MCF 10A (cell line): ENCODE measurements at regions not wholly inside any gene's neighbourhood (a gene's known extent, or its start where the extent isn't known, plus 50 kb on each side); places are given as distances from the start of the nearest gene placed in this dataset.

Source experiments
- BruUV-seq: library from RNA; stranded (reverse); fragments of 400-500 nt; replicated peaks from 2 replicates; lab custom pipeline; 2021; lab: Mats Ljungman, UMichigan
- CTCF ChIA-PET: fragments of 300-600 bp; sonication (Branson Sonifier 250); formaldehyde crosslinking; extraction: SDS; loops from one replicate; lab custom pipeline; 2021; ENCODE audit warnings: antibody characterized with exemption, inconsistent platforms; lab: Yijun Ruan, JAX
- POLR2A ChIA-PET: fragments of 300-600, 350-650 bp; sonication (Branson Sonifier 250); formaldehyde crosslinking; extraction: SDS; loops from one replicate; lab custom pipeline; 2020; ENCODE audit warnings: antibody characterized with exemption, inconsistent platforms; lab: Yijun Ruan, JAX
- DNase-seq: peaks from one replicate; pipeline ENCODE4 v3.0.0-alpha.2; 2018; ENCODE audit not compliant: unreplicated experiment
- H3K27ac Mint-ChIP-seq: one replicate; pipeline ENCODE4 v1.8.0; 2022; ENCODE audit warnings: mild to moderate bottlenecking, low read depth, mixed read lengths; ENCODE audit not compliant: unreplicated experiment
- H3K27me3 Mint-ChIP-seq: one replicate; pipeline ENCODE4 v1.8.0; 2022; ENCODE audit warnings: mixed read lengths; ENCODE audit not compliant: insufficient read depth, unreplicated experiment
- H3K36me3 Mint-ChIP-seq: one replicate; pipeline ENCODE4 v1.8.0; 2022; ENCODE audit warnings: mild to moderate bottlenecking, moderate library complexity, mixed read lengths; ENCODE audit not compliant: insufficient read depth, unreplicated experiment
- H3K4me1 Mint-ChIP-seq: one replicate; pipeline ENCODE4 v1.8.0; 2022; ENCODE audit warnings: mixed read lengths; ENCODE audit not compliant: insufficient read depth, unreplicated experiment
- H3K4me3 Mint-ChIP-seq: one replicate; pipeline ENCODE4 v1.8.0; 2022; ENCODE audit warnings: mild to moderate bottlenecking, moderate library complexity, mixed read lengths; ENCODE audit not compliant: unreplicated experiment
- H3K9me3 Mint-ChIP-seq: one replicate; pipeline ENCODE4 v1.8.0; 2022; ENCODE audit warnings: mixed read lengths; ENCODE audit not compliant: unreplicated experiment
- intact Hi-C: fragments of 100-400 bp; cut with micrococcal nuclease; formaldehyde crosslinking; loops from 2 replicates; pipeline ENCODE4 v1.14.1; 2022
- TF ChIP-seq, protein P1 (sequence below): fragments of 200-600 bp; IDR thresholded peaks from one replicate; pipeline ENCODE4 v1.8.0; 2022; ENCODE audit warnings: antibody characterized with exemption, mild to moderate bottlenecking; ENCODE audit not compliant: unreplicated experiment

- intact Hi-C loops: no loop called here
- no peaks in the 10 kb centered on the region for H3K9me3 Mint-ChIP-seq
- no peaks in the 10 kb centered on the region for H3K36me3 Mint-ChIP-seq
- no peak overlapping the region for H3K27ac Mint-ChIP-seq
- no peaks in the 10 kb centered on the region for H3K27me3 Mint-ChIP-seq
- TF ChIP-seq, protein P1, sequence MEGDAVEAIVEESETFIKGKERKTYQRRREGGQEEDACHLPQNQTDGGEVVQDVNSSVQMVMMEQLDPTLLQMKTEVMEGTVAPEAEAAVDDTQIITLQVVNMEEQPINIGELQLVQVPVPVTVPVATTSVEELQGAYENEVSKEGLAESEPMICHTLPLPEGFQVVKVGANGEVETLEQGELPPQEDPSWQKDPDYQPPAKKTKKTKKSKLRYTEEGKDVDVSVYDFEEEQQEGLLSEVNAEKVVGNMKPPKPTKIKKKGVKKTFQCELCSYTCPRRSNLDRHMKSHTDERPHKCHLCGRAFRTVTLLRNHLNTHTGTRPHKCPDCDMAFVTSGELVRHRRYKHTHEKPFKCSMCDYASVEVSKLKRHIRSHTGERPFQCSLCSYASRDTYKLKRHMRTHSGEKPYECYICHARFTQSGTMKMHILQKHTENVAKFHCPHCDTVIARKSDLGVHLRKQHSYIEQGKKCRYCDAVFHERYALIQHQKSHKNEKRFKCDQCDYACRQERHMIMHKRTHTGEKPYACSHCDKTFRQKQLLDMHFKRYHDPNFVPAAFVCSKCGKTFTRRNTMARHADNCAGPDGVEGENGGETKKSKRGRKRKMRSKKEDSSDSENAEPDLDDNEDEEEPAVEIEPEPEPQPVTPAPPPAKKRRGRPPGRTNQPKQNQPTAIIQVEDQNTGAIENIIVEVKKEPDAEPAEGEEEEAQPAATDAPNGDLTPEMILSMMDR: no peak
- ChIA-PET CTCF (no interaction called here), POLR2A (no interaction called here)
- no TSS peak for BruUV-seq
- no peak for DNase-seq
- peaks cover 3% of the 10 kb centered on the region for H3K4me1 Mint-ChIP-seq
- no peak overlapping the region for H3K4me3 Mint-ChIP-seq
Measured at GRCh38 chr3:118550122-118550521, 484.5 kb downstream of the IGSF11 start.

DNA sequence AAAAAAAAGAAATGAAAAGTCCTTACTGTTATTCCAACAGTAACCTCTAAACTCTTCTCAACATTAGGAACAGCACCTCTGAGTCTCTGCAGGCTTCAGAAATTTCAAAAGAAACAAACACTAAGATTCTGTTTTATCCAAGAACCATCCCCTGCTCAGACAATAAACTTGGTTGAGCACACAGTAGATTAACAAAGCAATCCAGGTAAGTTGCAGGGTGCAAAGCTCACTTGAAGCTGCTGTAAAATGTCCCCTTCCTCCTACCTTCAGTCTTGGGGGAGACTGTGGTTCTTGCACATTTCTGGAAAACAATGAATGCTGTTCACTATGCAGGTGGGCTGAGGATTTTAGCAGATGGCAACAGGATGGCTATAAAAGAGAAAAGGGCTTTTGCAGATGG is 484.1 kb downstream of the IGSF11 start:
- TF ChIP-seq, protein P1: no peak
- no peak overlapping the region for H3K27ac Mint-ChIP-seq
- H3K27me3 Mint-ChIP-seq: no peaks in the 10 kb centered on the region
- CTCF ChIA-PET: no interaction called here
- H3K4me3 Mint-ChIP-seq: no peak overlapping the region
- intact Hi-C loops: no loop called here
- no peaks in the 10 kb centered on the region for H3K9me3 Mint-ChIP-seq
- no peaks in the 10 kb centered on the region for H3K36me3 Mint-ChIP-seq
- BruUV-seq: no TSS peak
- no peak for DNase-seq
- no peaks in the 10 kb centered on the region for H3K4me1 Mint-ChIP-seq
- POLR2A ChIA-PET: no interaction called here

DNA sequence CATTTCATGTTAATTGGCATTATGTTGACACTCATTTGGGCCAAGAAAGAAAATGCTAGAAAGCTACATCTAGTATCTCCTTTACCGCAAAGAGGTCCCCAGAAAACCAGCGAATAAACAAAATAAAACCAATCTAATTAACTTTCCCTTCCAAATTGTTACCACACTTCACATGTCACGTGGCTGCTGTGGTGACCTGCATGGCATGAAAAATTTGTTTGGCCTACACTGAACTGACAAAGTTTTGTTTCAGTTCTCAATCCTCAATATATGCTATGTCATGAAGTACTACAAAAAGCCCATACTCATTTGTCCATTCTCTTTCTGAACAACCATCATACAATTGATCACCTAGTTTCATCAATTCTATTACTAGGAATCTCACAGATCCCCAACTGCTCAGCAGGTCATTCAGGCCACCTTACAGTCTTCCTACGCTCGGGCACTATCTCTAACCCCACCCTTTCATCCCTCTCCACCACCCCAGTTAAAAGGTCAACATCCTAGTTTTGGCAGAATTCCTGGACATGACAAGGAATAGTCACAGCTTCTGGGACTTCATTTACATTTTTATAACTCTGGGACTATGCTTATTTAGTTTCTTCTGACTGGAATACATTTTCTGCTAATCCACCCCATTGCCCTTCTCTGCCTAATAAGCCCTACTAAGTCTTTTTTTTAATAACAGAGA is 480.4 kb downstream of the IGSF11 start:
- ChIA-PET CTCF (interaction anchor here (0.6 kb wide), 1 partner anchor 834 kb away, joined by 3 read pairs; no protein-coding TSS in a partner anchor), POLR2A (no interaction called here)
- no peaks in the 10 kb centered on the region for H3K4me1 Mint-ChIP-seq
- no peaks in the 10 kb centered on the region for H3K9me3 Mint-ChIP-seq
- TF ChIP-seq, protein P1: no peak
- DNase-seq: no peak
- no peak overlapping the region for H3K4me3 Mint-ChIP-seq
- H3K27ac Mint-ChIP-seq: no peak overlapping the region
- no peaks in the 10 kb centered on the region for H3K36me3 Mint-ChIP-seq
- BruUV-seq: no TSS peak
- intact Hi-C loops: no loop called here
- H3K27me3 Mint-ChIP-seq: no peaks in the 10 kb centered on the region

DNA sequence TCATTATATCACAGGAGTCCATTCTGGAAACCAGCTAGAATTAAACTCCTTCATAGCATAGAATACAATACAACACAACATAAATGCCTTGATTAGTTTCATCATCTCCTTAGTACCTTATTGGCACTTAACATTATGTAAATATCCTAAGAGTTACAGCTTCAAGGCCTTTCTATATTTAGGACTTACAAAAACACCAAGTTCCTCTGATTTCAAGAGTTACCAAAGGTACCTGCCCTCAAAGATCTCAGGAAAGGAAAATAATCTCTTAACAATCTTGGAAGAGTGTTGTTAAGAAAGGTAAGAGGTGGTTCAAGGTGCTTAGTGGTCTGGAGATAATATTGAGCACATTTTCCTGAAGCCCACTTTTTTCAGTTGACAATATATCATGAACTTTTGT is 477.7 kb downstream of the IGSF11 start:
- no peak overlapping the region for H3K4me3 Mint-ChIP-seq
- ChIA-PET CTCF (no interaction called here), POLR2A (no interaction called here)
- no peaks in the 10 kb centered on the region for H3K9me3 Mint-ChIP-seq
- DNase-seq: no peak
- BruUV-seq: no TSS peak
- TF ChIP-seq, protein P1: no peak
- no peaks in the 10 kb centered on the region for H3K4me1 Mint-ChIP-seq
- H3K27ac Mint-ChIP-seq: no peak overlapping the region
- intact Hi-C loops: no loop called here
- H3K27me3 Mint-ChIP-seq: no peaks in the 10 kb centered on the region
- H3K36me3 Mint-ChIP-seq: no peaks in the 10 kb centered on the region
